Neural cell (in vitro differentiated cells): ENCODE measurements at regions not wholly inside any gene's neighbourhood (a gene's known extent, or its start where the extent isn't known, plus 50 kb on each side); places are given as distances from the start of the nearest gene placed in this dataset.

Source experiments
- H2AFZ ChIP-seq: fragments of 200-600, 300-800 bp; sonication (generic), shearing (Covaris generic); 2 replicates; pipeline ENCODE4 v1.6.0; 2014; ENCODE audit warnings: low read depth, mild to moderate bottlenecking, antibody characterized with exemption, low read length, moderate library complexity
- H3F3A ChIP-seq: fragments of 200-600 bp; shearing (Covaris generic); 2 replicates; pipeline ENCODE4 v1.6.1; 2016; ENCODE audit warnings: mild to moderate bottlenecking, moderate library complexity, mixed read lengths, antibody characterized with exemption, low read length; ENCODE audit not compliant: insufficient read depth, poor library complexity, severe bottlenecking
- H3K27ac ChIP-seq: fragments of 200-600, 300-800 bp; sonication (generic), shearing (Covaris generic); 2 replicates; pipeline ENCODE4 v1.5.1; 2014; ENCODE audit warnings: mild to moderate bottlenecking, low read length, moderate library complexity
- H3K27me3 ChIP-seq: fragments of 300-800, 200-600 bp; sonication (generic), shearing (Covaris generic); 2 replicates; pipeline ENCODE4 v1.6.0; 2014; ENCODE audit warnings: mild to moderate bottlenecking, low read depth, low read length, moderate library complexity; ENCODE audit not compliant: insufficient read depth
- H3K36me3 ChIP-seq: fragments of 300-800, 200-600 bp; sonication (generic), shearing (Covaris generic); 2 replicates; pipeline ENCODE4 v1.5.1; 2014; ENCODE audit warnings: mild to moderate bottlenecking, antibody characterized with exemption, low read length, moderate library complexity; ENCODE audit not compliant: insufficient read depth
- H3K4me2 ChIP-seq: fragments of 300-800, 200-600 bp; sonication (generic), shearing (Covaris generic); 2 replicates; pipeline ENCODE4 v1.6.0; 2014; ENCODE audit warnings: mild to moderate bottlenecking, low read length
- H3K4me3 ChIP-seq: fragments of 300-800, 200-600 bp; sonication (generic), shearing (Covaris generic); 2 replicates; pipeline ENCODE4 v1.5.1; 2014; ENCODE audit warnings: mild to moderate bottlenecking, low read length, moderate library complexity
- H3K79me2 ChIP-seq: fragments of 200-600 bp; shearing (Covaris generic); replicated peaks from 2 replicates; pipeline ENCODE4 v1.6.0; 2014; ENCODE audit warnings: mild to moderate bottlenecking, low read length, moderate library complexity; ENCODE audit not compliant: insufficient read depth
- H3K9ac ChIP-seq: fragments of 300-800, 200-600 bp; sonication (generic), shearing (Covaris generic); 2 replicates; pipeline ENCODE4 v1.6.1; 2016; ENCODE audit warnings: mild to moderate bottlenecking, low read length, mixed read lengths
- H3K9me2 ChIP-seq: fragments of 200-600 bp; shearing (Covaris generic); 2 replicates; pipeline ENCODE4 v1.6.1; 2016; ENCODE audit warnings: mild to moderate bottlenecking, low read length, mixed read lengths; ENCODE audit not compliant: insufficient read depth
- H3K9me3 ChIP-seq: fragments of 200-600, 300-800 bp; sonication (generic), shearing (Covaris generic); 2 replicates; pipeline ENCODE4 v1.6.1; 2016; ENCODE audit warnings: mild to moderate bottlenecking, mixed run types, low read length, moderate library complexity, mixed read lengths
- H4K20me1 ChIP-seq: fragments of 200-600 bp; shearing (Covaris generic); 2 replicates; pipeline ENCODE4 v1.6.1; 2016; ENCODE audit warnings: mild to moderate bottlenecking, mixed run types; ENCODE audit not compliant: insufficient read depth
- EP300 ChIP-seq: fragments of 450-650 bp; conservative IDR thresholded peaks from 2 replicates; pipeline ENCODE4 v1.6.1; 2014; ENCODE audit warnings: antibody characterized with exemption, mild to moderate bottlenecking, moderate library complexity; ENCODE audit not compliant: poor library complexity, severe bottlenecking
- EZH2 ChIP-seq: fragments of 200-600, 300-800 bp; shearing (Covaris generic), sonication (generic); IDR thresholded peaks from 2 replicates; pipeline ENCODE4 v1.6.1; 2014; ENCODE audit warnings: antibody characterized with exemption, low read length, borderline replicate concordance, mild to moderate bottlenecking; ENCODE audit not compliant: insufficient read depth, poor library complexity, severe bottlenecking
- MXI1 ChIP-seq: fragments of 450-650 bp; conservative IDR thresholded peaks from 2 replicates; pipeline ENCODE4 v1.6.1; 2014; ENCODE audit warnings: antibody characterized with exemption, mild to moderate bottlenecking; ENCODE audit not compliant: poor library complexity, severe bottlenecking
- POLR2AphosphoS5 ChIP-seq: IDR thresholded peaks from 2 replicates; pipeline ENCODE4 v1.6.1; 2012
- RAD21 ChIP-seq: fragments of 450-650 bp; conservative IDR thresholded peaks from 2 replicates; pipeline ENCODE4 v1.6.1; 2014; ENCODE audit warnings: antibody characterized with exemption, mild to moderate bottlenecking, moderate library complexity
- SMC3 ChIP-seq: fragments of 450-650 bp; conservative IDR thresholded peaks from 2 replicates; pipeline ENCODE4 v1.6.1; 2014; ENCODE audit warnings: antibody characterized with exemption, mild to moderate bottlenecking, moderate library complexity; ENCODE audit not compliant: poor library complexity
- TAF1 ChIP-seq: IDR thresholded peaks from 2 replicates; pipeline ENCODE4 v1.6.1; 2012; ENCODE audit warnings: low read depth
- TF ChIP-seq, protein P1 (sequence below): IDR thresholded peaks from 2 replicates; pipeline ENCODE4 v1.6.1; 2012; ENCODE audit warnings: borderline replicate concordance
- TF ChIP-seq, protein P2 (sequence below): fragments of 450-650 bp; IDR thresholded peaks from 2 replicates; pipeline ENCODE4 v1.5.1; 2014; ENCODE audit warnings: antibody characterized with exemption, mild to moderate bottlenecking, moderate library complexity; ENCODE audit not compliant: poor library complexity, severe bottlenecking

DNA sequence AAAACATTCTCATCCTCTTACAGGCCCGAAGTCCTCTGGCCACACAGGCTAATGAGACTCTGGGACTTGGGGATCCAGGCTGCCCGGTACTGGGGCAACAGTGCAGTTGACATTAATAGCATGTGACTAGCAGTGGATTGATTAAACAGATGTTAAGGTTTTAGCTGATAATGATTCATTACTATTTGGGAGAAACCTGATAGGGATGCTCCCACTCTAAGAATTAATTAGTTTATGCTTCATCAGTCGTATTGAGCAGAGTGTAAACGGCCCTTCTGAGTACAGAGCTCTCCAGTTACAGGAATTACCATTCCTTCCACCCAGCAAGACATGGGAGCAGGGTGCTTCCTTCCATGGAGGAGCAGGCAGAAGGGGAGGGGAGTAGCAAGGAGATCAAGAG, 82.7 kb downstream of the RPS24 start (continued):
- TF ChIP-seq SMC3 (no peak), EP300 (no peak), EZH2 (no peak)

DNA sequence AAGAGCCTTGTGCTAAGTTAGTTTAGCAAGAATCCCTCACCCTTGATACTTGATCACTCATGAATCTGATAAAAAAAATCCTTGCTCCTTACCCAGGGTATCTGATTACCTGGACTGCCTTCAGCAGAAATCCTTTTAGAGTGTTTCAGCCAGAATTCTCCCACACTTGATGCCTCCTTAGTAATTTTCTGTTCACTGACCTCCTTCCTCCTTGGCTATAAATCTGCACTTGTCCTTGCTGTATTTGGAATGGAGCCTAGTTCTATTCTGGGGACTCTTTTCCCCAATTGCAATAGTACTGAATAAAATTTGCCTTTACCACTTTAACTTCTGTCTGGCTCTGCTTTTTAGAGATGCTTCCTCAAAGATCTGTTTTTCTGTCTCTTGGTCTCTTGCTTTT, 84.9 kb downstream of the RPS24 start:
- Histone ChIP-seq H2AFZ (no peak overlapping the region), H3K9ac (no peak overlapping the region), H3K9me2 (no peaks in the 10 kb centered on the region), H3F3A (no peaks in the 10 kb centered on the region), H3K27me3 (no peaks in the 10 kb centered on the region), H3K79me2 (no peaks in the 10 kb centered on the region), H4K20me1 (no peaks in the 10 kb centered on the region), H3K27ac (no peak overlapping the region), H3K9me3 (peaks cover 6% of the 10 kb centered on the region), H3K4me3 (no peak overlapping the region), H3K4me2 (no peak overlapping the region), H3K36me3 (no peaks in the 10 kb centered on the region)
- TF ChIP-seq TAF1 (no peak), SMC3 (no peak), MXI1 (no peak), EZH2 (no peak), EP300 (no peak), POLR2AphosphoS5 (no peak), RAD21 (no peak)
- TF ChIP-seq, protein P1, sequence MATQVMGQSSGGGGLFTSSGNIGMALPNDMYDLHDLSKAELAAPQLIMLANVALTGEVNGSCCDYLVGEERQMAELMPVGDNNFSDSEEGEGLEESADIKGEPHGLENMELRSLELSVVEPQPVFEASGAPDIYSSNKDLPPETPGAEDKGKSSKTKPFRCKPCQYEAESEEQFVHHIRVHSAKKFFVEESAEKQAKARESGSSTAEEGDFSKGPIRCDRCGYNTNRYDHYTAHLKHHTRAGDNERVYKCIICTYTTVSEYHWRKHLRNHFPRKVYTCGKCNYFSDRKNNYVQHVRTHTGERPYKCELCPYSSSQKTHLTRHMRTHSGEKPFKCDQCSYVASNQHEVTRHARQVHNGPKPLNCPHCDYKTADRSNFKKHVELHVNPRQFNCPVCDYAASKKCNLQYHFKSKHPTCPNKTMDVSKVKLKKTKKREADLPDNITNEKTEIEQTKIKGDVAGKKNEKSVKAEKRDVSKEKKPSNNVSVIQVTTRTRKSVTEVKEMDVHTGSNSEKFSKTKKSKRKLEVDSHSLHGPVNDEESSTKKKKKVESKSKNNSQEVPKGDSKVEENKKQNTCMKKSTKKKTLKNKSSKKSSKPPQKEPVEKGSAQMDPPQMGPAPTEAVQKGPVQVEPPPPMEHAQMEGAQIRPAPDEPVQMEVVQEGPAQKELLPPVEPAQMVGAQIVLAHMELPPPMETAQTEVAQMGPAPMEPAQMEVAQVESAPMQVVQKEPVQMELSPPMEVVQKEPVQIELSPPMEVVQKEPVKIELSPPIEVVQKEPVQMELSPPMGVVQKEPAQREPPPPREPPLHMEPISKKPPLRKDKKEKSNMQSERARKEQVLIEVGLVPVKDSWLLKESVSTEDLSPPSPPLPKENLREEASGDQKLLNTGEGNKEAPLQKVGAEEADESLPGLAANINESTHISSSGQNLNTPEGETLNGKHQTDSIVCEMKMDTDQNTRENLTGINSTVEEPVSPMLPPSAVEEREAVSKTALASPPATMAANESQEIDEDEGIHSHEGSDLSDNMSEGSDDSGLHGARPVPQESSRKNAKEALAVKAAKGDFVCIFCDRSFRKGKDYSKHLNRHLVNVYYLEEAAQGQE, result no peak
- TF ChIP-seq, protein P2, sequence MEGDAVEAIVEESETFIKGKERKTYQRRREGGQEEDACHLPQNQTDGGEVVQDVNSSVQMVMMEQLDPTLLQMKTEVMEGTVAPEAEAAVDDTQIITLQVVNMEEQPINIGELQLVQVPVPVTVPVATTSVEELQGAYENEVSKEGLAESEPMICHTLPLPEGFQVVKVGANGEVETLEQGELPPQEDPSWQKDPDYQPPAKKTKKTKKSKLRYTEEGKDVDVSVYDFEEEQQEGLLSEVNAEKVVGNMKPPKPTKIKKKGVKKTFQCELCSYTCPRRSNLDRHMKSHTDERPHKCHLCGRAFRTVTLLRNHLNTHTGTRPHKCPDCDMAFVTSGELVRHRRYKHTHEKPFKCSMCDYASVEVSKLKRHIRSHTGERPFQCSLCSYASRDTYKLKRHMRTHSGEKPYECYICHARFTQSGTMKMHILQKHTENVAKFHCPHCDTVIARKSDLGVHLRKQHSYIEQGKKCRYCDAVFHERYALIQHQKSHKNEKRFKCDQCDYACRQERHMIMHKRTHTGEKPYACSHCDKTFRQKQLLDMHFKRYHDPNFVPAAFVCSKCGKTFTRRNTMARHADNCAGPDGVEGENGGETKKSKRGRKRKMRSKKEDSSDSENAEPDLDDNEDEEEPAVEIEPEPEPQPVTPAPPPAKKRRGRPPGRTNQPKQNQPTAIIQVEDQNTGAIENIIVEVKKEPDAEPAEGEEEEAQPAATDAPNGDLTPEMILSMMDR, result no peak

DNA sequence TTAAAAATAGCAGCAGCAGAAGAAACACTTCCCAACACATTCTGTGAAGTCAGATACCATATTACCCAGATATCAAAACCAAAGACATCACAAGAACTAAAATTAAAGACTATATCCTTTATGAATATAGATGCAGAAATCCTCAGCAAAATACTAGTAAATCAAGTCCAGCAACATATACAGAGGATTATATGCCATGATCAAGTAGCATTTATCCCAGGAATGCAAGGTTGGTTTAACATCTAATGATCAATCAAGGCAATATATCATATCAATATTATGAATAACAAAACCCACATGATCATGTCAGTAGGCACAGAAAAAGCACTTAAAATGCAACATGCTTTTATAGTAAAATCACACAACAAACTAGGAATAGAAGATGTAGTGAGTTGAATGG, 88.1 kb downstream of the RPS24 start:
- H3K4me3 ChIP-seq, result no peak overlapping the region
- H3K27me3 ChIP-seq, result no peaks in the 10 kb centered on the region
- H3K9me3 ChIP-seq, result peaks cover 6% of the 10 kb centered on the region
- no peak for TF ChIP-seq RAD21
- TF ChIP-seq POLR2AphosphoS5, result no peak
- no peak for TF ChIP-seq EP300
- no peak for TF ChIP-seq EZH2
- TF ChIP-seq, protein P1, result no peak
- no peak for TF ChIP-seq TAF1
- no peak for TF ChIP-seq SMC3
- TF ChIP-seq, protein P2, result no peak
- no peak for TF ChIP-seq MXI1
- no peak overlapping the region for H3K9ac ChIP-seq
- no peaks in the 10 kb centered on the region for H3F3A ChIP-seq
- H3K9me2 ChIP-seq, result no peaks in the 10 kb centered on the region
- H3K27ac ChIP-seq, result no peak overlapping the region
- H3K36me3 ChIP-seq, result no peaks in the 10 kb centered on the region
- no peaks in the 10 kb centered on the region for H4K20me1 ChIP-seq
- no peaks in the 10 kb centered on the region for H3K79me2 ChIP-seq
- no peak overlapping the region for H2AFZ ChIP-seq
- H3K4me2 ChIP-seq, result no peak overlapping the region
